HEK293 (cell line): ENCODE measurements at regions not wholly inside any gene's neighbourhood (a gene's known extent, or its start where the extent isn't known, plus 50 kb on each side); places are given as distances from the start of the nearest gene placed in this dataset.

Source experiments
- ATF2 ChIP-seq: fragments of 450-650 bp; formaldehyde crosslinking; IDR thresholded peaks from 2 replicates; pipeline ENCODE4 v1.5.1; 2016; ENCODE audit warnings: missing biosample characterization, missing genetic modification characterization, low read depth
- ZBTB8A ChIP-seq: fragments of 450-650 bp; formaldehyde crosslinking; IDR thresholded peaks from 2 replicates; pipeline ENCODE4 v1.5.1; 2016; ENCODE audit warnings: missing biosample characterization, missing genetic modification characterization
- ZNF146 ChIP-seq: fragments of 450-650 bp; formaldehyde crosslinking; IDR thresholded peaks from 2 replicates; pipeline ENCODE4 v1.5.1; 2016; ENCODE audit warnings: missing biosample characterization, missing genetic modification characterization
- ZNF16 ChIP-seq: fragments of 450-650 bp; formaldehyde crosslinking; IDR thresholded peaks from 2 replicates; pipeline ENCODE4 v1.5.1; 2016; ENCODE audit warnings: low read depth, missing biosample characterization, missing genetic modification characterization
- TF ChIP-seq, protein P1 (sequence below): fragments of 450-650 bp; formaldehyde crosslinking; IDR thresholded peaks from 2 replicates; pipeline ENCODE4 v1.5.1; 2016; ENCODE audit warnings: missing biosample characterization, missing genetic modification characterization
- TF ChIP-seq, protein P2 (sequence below): fragments of 450-650 bp; formaldehyde crosslinking; IDR thresholded peaks from 2 replicates; pipeline ENCODE4 v1.5.1; 2016; ENCODE audit warnings: missing biosample characterization, missing genetic modification characterization

GRCh38 chr11:80782135-80782885 is 1341.5 kb upstream of the TENM4 start:
- TF ChIP-seq, protein P1, sequence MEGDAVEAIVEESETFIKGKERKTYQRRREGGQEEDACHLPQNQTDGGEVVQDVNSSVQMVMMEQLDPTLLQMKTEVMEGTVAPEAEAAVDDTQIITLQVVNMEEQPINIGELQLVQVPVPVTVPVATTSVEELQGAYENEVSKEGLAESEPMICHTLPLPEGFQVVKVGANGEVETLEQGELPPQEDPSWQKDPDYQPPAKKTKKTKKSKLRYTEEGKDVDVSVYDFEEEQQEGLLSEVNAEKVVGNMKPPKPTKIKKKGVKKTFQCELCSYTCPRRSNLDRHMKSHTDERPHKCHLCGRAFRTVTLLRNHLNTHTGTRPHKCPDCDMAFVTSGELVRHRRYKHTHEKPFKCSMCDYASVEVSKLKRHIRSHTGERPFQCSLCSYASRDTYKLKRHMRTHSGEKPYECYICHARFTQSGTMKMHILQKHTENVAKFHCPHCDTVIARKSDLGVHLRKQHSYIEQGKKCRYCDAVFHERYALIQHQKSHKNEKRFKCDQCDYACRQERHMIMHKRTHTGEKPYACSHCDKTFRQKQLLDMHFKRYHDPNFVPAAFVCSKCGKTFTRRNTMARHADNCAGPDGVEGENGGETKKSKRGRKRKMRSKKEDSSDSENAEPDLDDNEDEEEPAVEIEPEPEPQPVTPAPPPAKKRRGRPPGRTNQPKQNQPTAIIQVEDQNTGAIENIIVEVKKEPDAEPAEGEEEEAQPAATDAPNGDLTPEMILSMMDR (tag by site-specific recombination): no peak
- TF ChIP-seq, protein P2, sequence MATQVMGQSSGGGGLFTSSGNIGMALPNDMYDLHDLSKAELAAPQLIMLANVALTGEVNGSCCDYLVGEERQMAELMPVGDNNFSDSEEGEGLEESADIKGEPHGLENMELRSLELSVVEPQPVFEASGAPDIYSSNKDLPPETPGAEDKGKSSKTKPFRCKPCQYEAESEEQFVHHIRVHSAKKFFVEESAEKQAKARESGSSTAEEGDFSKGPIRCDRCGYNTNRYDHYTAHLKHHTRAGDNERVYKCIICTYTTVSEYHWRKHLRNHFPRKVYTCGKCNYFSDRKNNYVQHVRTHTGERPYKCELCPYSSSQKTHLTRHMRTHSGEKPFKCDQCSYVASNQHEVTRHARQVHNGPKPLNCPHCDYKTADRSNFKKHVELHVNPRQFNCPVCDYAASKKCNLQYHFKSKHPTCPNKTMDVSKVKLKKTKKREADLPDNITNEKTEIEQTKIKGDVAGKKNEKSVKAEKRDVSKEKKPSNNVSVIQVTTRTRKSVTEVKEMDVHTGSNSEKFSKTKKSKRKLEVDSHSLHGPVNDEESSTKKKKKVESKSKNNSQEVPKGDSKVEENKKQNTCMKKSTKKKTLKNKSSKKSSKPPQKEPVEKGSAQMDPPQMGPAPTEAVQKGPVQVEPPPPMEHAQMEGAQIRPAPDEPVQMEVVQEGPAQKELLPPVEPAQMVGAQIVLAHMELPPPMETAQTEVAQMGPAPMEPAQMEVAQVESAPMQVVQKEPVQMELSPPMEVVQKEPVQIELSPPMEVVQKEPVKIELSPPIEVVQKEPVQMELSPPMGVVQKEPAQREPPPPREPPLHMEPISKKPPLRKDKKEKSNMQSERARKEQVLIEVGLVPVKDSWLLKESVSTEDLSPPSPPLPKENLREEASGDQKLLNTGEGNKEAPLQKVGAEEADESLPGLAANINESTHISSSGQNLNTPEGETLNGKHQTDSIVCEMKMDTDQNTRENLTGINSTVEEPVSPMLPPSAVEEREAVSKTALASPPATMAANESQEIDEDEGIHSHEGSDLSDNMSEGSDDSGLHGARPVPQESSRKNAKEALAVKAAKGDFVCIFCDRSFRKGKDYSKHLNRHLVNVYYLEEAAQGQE (tag by site-specific recombination): no peak
- TF ChIP-seq ZNF16 (tag by site-specific recombination) (no peak), ZBTB8A (tag by site-specific recombination) (no peak), ATF2 (tag by site-specific recombination) (no peak), ZNF146 (no peak)
